HuH-7 (cell line): ENCODE measurements at regions not wholly inside any gene's neighbourhood (a gene's known extent, or its start where the extent isn't known, plus 50 kb on each side); places are given as distances from the start of the nearest gene placed in this dataset.

Source experiments
- DNase-seq: peaks from one replicate; pipeline ENCODE4 v3.0.0; 2011; ENCODE audit warnings: low spot score

- peak; percentile 60 for DNase-seq
These were observed 53.6 kb upstream of the IGFBP7 start for GRCh38 chr4:57163530-57164459.

GRCh38 chr4:57162499-57163019 lies 52.4 kb upstream of the IGFBP7 start:
- DNase-seq = no peak
